ENCODE measurements at regions not wholly inside any gene's neighbourhood (a gene's known extent, or its start where the extent isn't known, plus 50 kb on each side); places are given as distances from the start of the nearest gene placed in this dataset.

GRCh38 chr14:48527832-48528231 is 852.4 kb upstream of the MDGA2 start:
- TF ChIP-seq, protein P1, sequence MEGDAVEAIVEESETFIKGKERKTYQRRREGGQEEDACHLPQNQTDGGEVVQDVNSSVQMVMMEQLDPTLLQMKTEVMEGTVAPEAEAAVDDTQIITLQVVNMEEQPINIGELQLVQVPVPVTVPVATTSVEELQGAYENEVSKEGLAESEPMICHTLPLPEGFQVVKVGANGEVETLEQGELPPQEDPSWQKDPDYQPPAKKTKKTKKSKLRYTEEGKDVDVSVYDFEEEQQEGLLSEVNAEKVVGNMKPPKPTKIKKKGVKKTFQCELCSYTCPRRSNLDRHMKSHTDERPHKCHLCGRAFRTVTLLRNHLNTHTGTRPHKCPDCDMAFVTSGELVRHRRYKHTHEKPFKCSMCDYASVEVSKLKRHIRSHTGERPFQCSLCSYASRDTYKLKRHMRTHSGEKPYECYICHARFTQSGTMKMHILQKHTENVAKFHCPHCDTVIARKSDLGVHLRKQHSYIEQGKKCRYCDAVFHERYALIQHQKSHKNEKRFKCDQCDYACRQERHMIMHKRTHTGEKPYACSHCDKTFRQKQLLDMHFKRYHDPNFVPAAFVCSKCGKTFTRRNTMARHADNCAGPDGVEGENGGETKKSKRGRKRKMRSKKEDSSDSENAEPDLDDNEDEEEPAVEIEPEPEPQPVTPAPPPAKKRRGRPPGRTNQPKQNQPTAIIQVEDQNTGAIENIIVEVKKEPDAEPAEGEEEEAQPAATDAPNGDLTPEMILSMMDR (IDR thresholded peaks at IDR 0.05) = no peak
- TF ChIP-seq POLR2A (IDR thresholded peaks at IDR 0.05) = no peak

All from adrenal gland (tissue), 5 donors.